Prostate gland (tissue), 2 donors: ENCODE measurements at regions not wholly inside any gene's neighbourhood (a gene's known extent, or its start where the extent isn't known, plus 50 kb on each side); places are given as distances from the start of the nearest gene placed in this dataset.

Source experiments
- DNase-seq: peaks from one replicate; pipeline ENCODE4 v3.0.0-alpha.2; 2019; ENCODE audit warnings: low spot score
- H3K27ac ChIP-seq, 2 donors: fragments of 200-600 bp; sonication (generic); 2 replicates each; pipeline ENCODE4 v1.5.1; 2017 to 2019
- H3K27me3 ChIP-seq: fragments of 200-600 bp; sonication (generic); replicated peaks from 2 replicates; pipeline ENCODE4 v1.5.1; 2019; ENCODE audit not compliant: insufficient read depth
- H3K36me3 ChIP-seq, 2 donors: fragments of 200-600 bp; sonication (generic); 1 replicate in 1 of 2; 2 replicates in 1 of 2; pipeline versions ENCODE4 v1.5.1 to v1.8.1; 2017 to 2019
- H3K4me1 ChIP-seq: fragments of 200-600 bp; sonication (generic); replicated peaks from 2 replicates; pipeline ENCODE4 v1.5.1; 2019
- H3K4me3 ChIP-seq, 2 donors: fragments of 200-600 bp; sonication (generic); 2 replicates each; pipeline ENCODE4 v1.5.1; 2017 to 2019
- H3K9me3 ChIP-seq: fragments of 200-600 bp; sonication (generic); 2 replicates; pipeline ENCODE4 v1.5.1; 2017
- CTCF ChIP-seq, 4 experiments: fragments of 200-600 bp in 2 of 4; fragments of 450-650 bp in 2 of 4; sonication (generic) in 2 of 4; IDR thresholded peaks; 1 replicate in 3 of 4; 2 replicates in 1 of 4; pipeline ENCODE4 v1.5.1; 2016 to 2019; ENCODE audit warnings: antibody characterized with exemption in 4 of 4, mild to moderate bottlenecking in 2 of 4, moderate library complexity in 2 of 4
- POLR2A ChIP-seq: fragments of 450-650 bp; IDR thresholded peaks from one replicate; pipeline ENCODE4 v1.6.1; 2016; ENCODE audit warnings: antibody characterized with exemption, mild to moderate bottlenecking
- POLR2AphosphoS5 ChIP-seq: sonication (generic); formaldehyde crosslinking; IDR thresholded peaks from one replicate; pipeline ENCODE4 v1.6.1; 2017; ENCODE audit warnings: antibody characterized with exemption
- WGBS: methylation state at CpG from one replicate; pipeline ENCODE4 v1.1.5; 2018; 5-methylcytosine and 5-hydroxymethylcytosine counted together
- intact Hi-C: fragments of 100-400 bp; cut with DNase I; formaldehyde crosslinking; loops from one replicate; pipeline ENCODE4 v1.14.2; 2022

DNA sequence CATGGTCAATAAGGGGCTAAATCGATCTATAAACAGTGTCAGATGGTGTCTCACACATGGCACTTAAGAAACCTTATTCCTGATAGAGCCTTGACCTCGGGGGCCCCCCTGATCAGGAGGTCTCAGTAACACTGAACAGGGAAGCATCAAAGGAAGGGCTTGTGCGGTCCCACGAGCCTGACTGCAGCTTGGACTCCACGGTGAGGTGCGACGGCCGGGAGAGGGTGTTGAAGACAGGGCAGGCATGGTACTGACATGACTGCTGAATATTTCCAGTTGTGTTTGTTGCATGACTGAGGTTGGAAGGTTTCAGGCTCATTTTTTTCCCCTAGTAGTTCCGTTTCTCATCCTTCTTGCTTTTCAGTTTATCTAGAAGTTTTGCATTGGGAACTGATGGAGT, 107.1 kb upstream of the JAG1 start:
- DNase-seq: no peak
- H3K4me1 ChIP-seq: no peaks in the 10 kb centered on the region
- intact Hi-C loops: no loop called here
- no peaks in the 10 kb centered on the region for H3K27me3 ChIP-seq
- no peak overlapping the region for H3K27ac ChIP-seq
- H3K36me3 ChIP-seq: no peaks in the 10 kb centered on the region
- TF ChIP-seq POLR2AphosphoS5 (no peak), CTCF (IDR thresholded peaks at IDR 0.05) (no peak), POLR2A (no peak)
- H3K9me3 ChIP-seq: no peaks in the 10 kb centered on the region
- H3K4me3 ChIP-seq: no peak overlapping the region
- WGBS: 80% methylated on average over 9 of the region's 9 CpGs

- TF ChIP-seq POLR2A (no peak), POLR2AphosphoS5 (no peak), CTCF (IDR thresholded peaks at IDR 0.05) (no peak)
- H3K9me3 ChIP-seq: no peaks in the 10 kb centered on the region
- intact Hi-C loops: no loop called here
- no peak overlapping the region for H3K4me3 ChIP-seq
- WGBS: 82% methylated on average over 3 of the region's 3 CpGs
- no peaks in the 10 kb centered on the region for H3K4me1 ChIP-seq
- H3K27me3 ChIP-seq: no peaks in the 10 kb centered on the region
- no peaks in the 10 kb centered on the region for H3K36me3 ChIP-seq
- no peak overlapping the region for H3K27ac ChIP-seq
- no peak for DNase-seq
Measured at GRCh38 chr20:10781526-10781925, 107.7 kb upstream of the JAG1 start.

DNA sequence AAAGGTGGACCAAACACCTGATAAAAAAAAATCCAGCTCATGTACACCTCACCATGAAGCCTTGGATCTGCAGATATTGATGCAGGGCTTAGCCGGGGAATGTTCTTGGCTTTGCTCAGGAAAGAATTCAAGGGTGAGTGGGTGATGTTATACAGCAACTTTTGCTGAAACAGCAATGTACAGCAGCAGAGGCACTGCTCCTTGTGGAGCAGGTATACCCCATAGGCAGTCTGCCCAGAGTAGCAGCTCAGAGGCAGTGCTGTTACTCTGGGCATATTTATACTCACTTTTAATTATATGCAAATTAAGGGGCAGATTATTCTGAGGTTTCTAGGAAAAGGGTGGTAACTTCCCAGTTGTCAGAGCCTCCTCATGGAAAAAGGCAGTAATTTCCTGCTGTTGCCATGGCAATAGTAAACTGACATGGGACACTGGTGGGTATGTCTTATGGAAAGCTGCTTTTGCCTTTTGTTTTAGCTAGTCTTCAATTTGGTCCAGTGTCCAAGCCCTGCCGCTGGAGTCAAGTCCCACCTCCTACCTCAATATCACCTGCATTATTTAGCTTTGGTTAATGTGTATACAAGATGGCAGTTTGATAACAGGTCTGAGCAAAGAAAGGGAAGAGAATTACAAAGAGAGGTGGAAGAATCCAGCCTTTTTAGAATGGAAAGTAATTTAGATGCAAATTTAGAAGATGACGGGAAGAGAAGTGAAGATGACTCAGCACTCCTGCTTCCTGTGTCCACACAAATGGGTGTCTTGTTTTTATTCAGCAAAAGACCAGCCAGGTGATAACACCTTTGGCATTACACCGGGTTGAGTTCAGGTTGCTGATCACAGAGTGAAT, 110.1 kb upstream of the JAG1 start:
- no peak overlapping the region for H3K27ac ChIP-seq
- no peak for DNase-seq
- H3K27me3 ChIP-seq: no peaks in the 10 kb centered on the region
- TF ChIP-seq POLR2A (no peak), CTCF (IDR thresholded peaks at IDR 0.05) (no peak), POLR2AphosphoS5 (no peak)
- no peaks in the 10 kb centered on the region for H3K4me1 ChIP-seq
- H3K4me3 ChIP-seq: no peak overlapping the region
- H3K36me3 ChIP-seq: no peaks in the 10 kb centered on the region
- intact Hi-C loops: no loop called here
- WGBS: 51% methylated on average over 4 of the region's 4 CpGs
- H3K9me3 ChIP-seq: no peaks in the 10 kb centered on the region

- no peaks in the 10 kb centered on the region for H3K27me3 ChIP-seq
- no peaks in the 10 kb centered on the region for H3K36me3 ChIP-seq
- intact Hi-C loops: no loop called here
- no peak overlapping the region for H3K27ac ChIP-seq
- WGBS: 59% methylated on average over 6 of the region's 6 CpGs
- no peak for TF ChIP-seq POLR2A
- no peak for TF ChIP-seq CTCF (IDR thresholded peaks at IDR 0.05)
- TF ChIP-seq POLR2AphosphoS5: no peak
- no peak for DNase-seq
- no peaks in the 10 kb centered on the region for H3K9me3 ChIP-seq
- no peaks in the 10 kb centered on the region for H3K4me1 ChIP-seq
- H3K4me3 ChIP-seq: no peak overlapping the region
Measured at GRCh38 chr20:10784554-10785183, 110.9 kb upstream of the JAG1 start.

GRCh38 chr20:10786678-10787077, 112.9 kb upstream of the JAG1 start:
- H3K4me1 ChIP-seq: no peaks in the 10 kb centered on the region
- intact Hi-C loops: no loop called here
- no peaks in the 10 kb centered on the region for H3K27me3 ChIP-seq
- WGBS: 79% methylated on average over 1 of the region's 1 CpG
- DNase-seq: no peak
- no peaks in the 10 kb centered on the region for H3K36me3 ChIP-seq
- H3K4me3 ChIP-seq: no peak overlapping the region
- H3K9me3 ChIP-seq: no peaks in the 10 kb centered on the region
- H3K27ac ChIP-seq: no peak overlapping the region
- TF ChIP-seq POLR2A: no peak
- no peak for TF ChIP-seq CTCF (IDR thresholded peaks at IDR 0.05)
- no peak for TF ChIP-seq POLR2AphosphoS5
